RWPE2 (cell line): ENCODE measurements at regions not wholly inside any gene's neighbourhood (a gene's known extent, or its start where the extent isn't known, plus 50 kb on each side); places are given as distances from the start of the nearest gene placed in this dataset.

Experiments
- ATAC-seq: fragments of 200-7000 bp; cut with Tn5 transposase; 3 replicates; pipeline ENCODE4 v1.9.1; 2021; ENCODE audit warnings: low read depth
- DNase-seq: peaks from one replicate; pipeline ENCODE4 v3.0.0-alpha.2; 2020; ENCODE audit warnings: low spot score
- H3K27ac ChIP-seq: fragments of 450-650 bp; 2 replicates; pipeline ENCODE4 v1.5.1; 2017; ENCODE audit warnings: mild to moderate bottlenecking; ENCODE audit not compliant: poor library complexity, severe bottlenecking
- H3K27me3 ChIP-seq: fragments of 250-450 bp; sonication (Bioruptor Pico); 2 replicates; pipeline ENCODE4 v1.5.1; 2021; ENCODE audit warnings: mild to moderate bottlenecking, moderate library complexity; ENCODE audit not compliant: insufficient read depth, poor library complexity, severe bottlenecking
- H3K36me3 ChIP-seq: fragments of 250-450 bp; sonication (Bioruptor Pico); 2 replicates; pipeline ENCODE4 v1.5.1; 2020; ENCODE audit warnings: low read depth, mild to moderate bottlenecking, moderate library complexity
- H3K4me1 ChIP-seq: fragments of 250-450 bp; sonication (Bioruptor Pico); 2 replicates; pipeline ENCODE4 v1.5.1; 2021; ENCODE audit warnings: mild to moderate bottlenecking, moderate library complexity; ENCODE audit not compliant: insufficient read depth, poor library complexity, severe bottlenecking
- H3K4me3 ChIP-seq: fragments of 250-450 bp; sonication (Bioruptor Pico); 2 replicates; pipeline ENCODE4 v1.5.1; 2021; ENCODE audit warnings: mild to moderate bottlenecking, moderate library complexity; ENCODE audit not compliant: severe bottlenecking
- H3K9me3 ChIP-seq: fragments of 250-450 bp; sonication (Bioruptor Pico); 2 replicates; pipeline ENCODE4 v1.5.1; 2021; ENCODE audit warnings: mild to moderate bottlenecking, moderate library complexity; ENCODE audit not compliant: severe bottlenecking
- CTCF ChIP-seq: fragments of 450-650 bp; IDR thresholded peaks from one replicate; pipeline ENCODE4 v1.5.1; 2017; ENCODE audit warnings: mild to moderate bottlenecking, moderate library complexity; ENCODE audit not compliant: poor library complexity, severe bottlenecking

DNA sequence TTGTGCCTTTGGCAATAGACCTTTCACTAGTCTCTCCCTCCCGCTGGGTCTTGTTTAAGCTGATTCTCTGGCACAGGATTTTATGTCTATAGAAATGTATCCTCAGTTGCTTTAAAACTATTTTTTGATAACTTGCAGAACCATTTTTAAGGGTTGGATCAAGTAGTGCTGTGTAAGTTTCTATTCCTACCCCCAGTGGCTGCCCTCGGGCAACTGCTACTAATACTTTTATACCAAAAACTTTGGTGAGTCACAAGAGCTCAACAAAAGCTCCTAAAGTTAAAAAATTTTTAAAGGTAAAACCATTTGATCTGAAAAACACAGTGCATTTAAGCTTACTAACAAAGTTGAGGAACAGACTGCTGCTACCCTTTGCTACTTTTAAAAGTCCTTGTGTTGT is 1460.6 kb upstream of the PCDH7 start:
- no peaks in the 10 kb centered on the region for H3K9me3 ChIP-seq
- no peak overlapping the region for H3K4me3 ChIP-seq
- H3K36me3 ChIP-seq, result no peaks in the 10 kb centered on the region
- no peak for ATAC-seq
- DNase-seq, result no peak
- H3K4me1 ChIP-seq, result no peaks in the 10 kb centered on the region
- no peaks in the 10 kb centered on the region for H3K27me3 ChIP-seq
- H3K27ac ChIP-seq, result no peak overlapping the region
- no peak for TF ChIP-seq CTCF

- Histone ChIP-seq H3K27me3 (no peaks in the 10 kb centered on the region), H3K36me3 (no peaks in the 10 kb centered on the region), H3K4me1 (no peaks in the 10 kb centered on the region), H3K9me3 (no peaks in the 10 kb centered on the region), H3K27ac (no peak overlapping the region), H3K4me3 (no peak overlapping the region)
- DNase-seq, result no peak
- TF ChIP-seq CTCF, result no peak
- ATAC-seq, result no peak
These were observed 1457.2 kb upstream of the PCDH7 start for GRCh38 chr4:29262986-29263385.

- Histone ChIP-seq H3K4me1 (peaks cover 25% of the 10 kb centered on the region), H3K36me3 (no peaks in the 10 kb centered on the region), H3K27ac (peak overlapping the region; percentile 86), H3K4me3 (no peak overlapping the region), H3K9me3 (no peaks in the 10 kb centered on the region), H3K27me3 (no peaks in the 10 kb centered on the region)
- ATAC-seq (no peak), DNase-seq (no peak)
- TF ChIP-seq CTCF, result no peak
These were observed 1444.0 kb upstream of the PCDH7 start for GRCh38 chr4:29276150-29276549.

- Histone ChIP-seq H3K27ac (peak overlapping the region; percentile 86), H3K27me3 (no peaks in the 10 kb centered on the region), H3K9me3 (no peaks in the 10 kb centered on the region), H3K4me3 (no peak overlapping the region), H3K36me3 (no peaks in the 10 kb centered on the region), H3K4me1 (peaks cover 25% of the 10 kb centered on the region)
- DNase-seq, result no peak
- TF ChIP-seq CTCF, result no peak
- ATAC-seq, result peak; percentile 84
These were observed 1442.8 kb upstream of the PCDH7 start for GRCh38 chr4:29277381-29277780.

GRCh38 chr4:29278585-29278984 is 1441.6 kb upstream of the PCDH7 start:
- H3K4me3 ChIP-seq, result no peak overlapping the region
- H3K36me3 ChIP-seq, result no peaks in the 10 kb centered on the region
- peaks cover 25% of the 10 kb centered on the region for H3K4me1 ChIP-seq
- H3K27me3 ChIP-seq, result no peaks in the 10 kb centered on the region
- H3K9me3 ChIP-seq, result no peaks in the 10 kb centered on the region
- peak overlapping the region; percentile 86 for H3K27ac ChIP-seq
- ATAC-seq (peak; percentile 90), DNase-seq (no peak)
- TF ChIP-seq CTCF, result no peak
